Frontal cortex (tissue), 3 donors: ENCODE measurements at regions not wholly inside any gene's neighbourhood (a gene's known extent, or its start where the extent isn't known, plus 50 kb on each side); places are given as distances from the start of the nearest gene placed in this dataset.
"Not testable (repeated sequence)": the region's sequence is repeated elsewhere in the genome, so short reads cannot be mapped to it uniquely, and the experiment has no call there.

ENCODE experiments used
- DNase-seq, 2 donors: peaks; one replicate each; pipeline ENCODE4 v3.0.0; 2012; ENCODE audit warnings: low spot score in 2 of 2
- FAIRE-seq: peaks from 2 replicates; lab custom pipeline; 2012; peaks lifted over from hg19 to GRCh38; lab: Jason Lieb, UNC
- donor health status: control.
- donor health status: control.
- donor health status: control.

DNA sequence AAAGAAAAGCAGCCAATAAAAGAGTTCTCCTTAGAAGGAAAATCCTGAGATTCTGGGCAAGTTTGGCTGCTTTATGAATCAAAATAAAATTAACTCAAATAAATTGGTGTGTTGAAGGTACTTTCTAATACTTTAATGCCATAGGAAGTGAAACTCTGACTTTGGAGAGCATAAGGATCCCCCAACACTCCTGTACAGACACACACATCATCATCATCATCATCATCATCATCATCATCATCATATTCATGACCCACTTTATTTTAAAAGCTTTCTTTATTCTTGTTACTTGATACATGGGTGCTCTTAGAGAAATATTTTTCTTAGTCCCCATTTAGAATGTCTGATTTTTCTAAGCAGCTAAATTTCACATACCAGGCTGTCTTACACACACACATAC is 283.1 kb upstream of the CYRIA start:
- DNase-seq: no peak
- FAIRE-seq: no peak

DNA sequence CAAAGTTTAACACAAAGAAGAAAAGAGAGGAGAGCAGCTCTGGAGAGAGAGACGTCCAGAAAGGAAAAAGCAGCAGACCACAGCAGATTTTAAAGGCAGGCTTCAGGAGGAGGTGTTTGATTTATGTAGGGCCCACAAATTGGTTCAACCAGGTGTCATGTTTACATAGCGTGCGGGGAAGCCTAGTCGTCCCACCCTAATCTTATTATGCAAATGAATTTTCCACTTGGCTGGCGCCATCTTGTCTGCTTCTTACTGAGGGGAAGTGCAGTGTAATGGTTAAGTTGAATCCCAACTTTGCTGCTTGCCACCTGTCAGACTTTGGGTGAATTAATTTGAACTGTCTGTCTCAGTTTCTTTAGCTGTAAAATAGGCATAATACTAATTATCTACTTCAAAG is 282.4 kb upstream of the CYRIA start:
- FAIRE-seq (no peak), DNase-seq (no peak)

DNA sequence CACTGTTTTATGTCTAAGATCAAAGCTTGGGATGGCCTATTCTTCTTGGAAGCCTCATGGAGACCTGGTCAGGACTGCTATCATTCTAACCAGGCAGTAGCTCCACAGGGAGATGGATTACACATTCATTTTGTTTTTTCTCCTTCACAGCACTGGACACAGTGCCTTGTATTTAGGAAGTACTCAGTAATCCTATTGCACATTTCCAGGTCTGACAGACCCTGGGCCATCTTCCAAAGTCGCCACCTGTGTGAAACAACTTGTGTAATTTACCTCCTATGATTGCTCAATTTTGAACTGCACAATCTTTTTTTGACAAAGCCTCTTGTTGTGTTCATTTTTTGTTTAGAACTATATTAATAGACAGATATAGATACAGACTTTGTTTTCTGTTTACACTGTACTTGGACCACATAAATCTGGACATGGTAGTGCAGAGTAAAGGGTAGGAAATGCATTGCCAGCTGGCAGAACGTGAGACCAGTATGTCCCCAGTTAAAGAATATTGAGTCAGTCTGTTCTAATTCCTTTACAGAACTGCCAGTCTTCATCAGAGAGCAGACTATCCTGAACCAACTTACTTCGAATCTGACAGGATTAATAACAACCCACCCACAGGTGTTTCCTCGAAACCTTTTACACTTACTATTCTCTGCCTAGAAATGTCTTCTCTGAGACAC is 277.8 kb upstream of the CYRIA start:
- no peak for FAIRE-seq

GRCh38 chr2:16940214-16940613 is 274.6 kb upstream of the CYRIA start:
- FAIRE-seq (no peak), DNase-seq (no peak)

More for the DNA sequence above, 277.8 kb upstream of the CYRIA start:
- no peak for DNase-seq

DNA sequence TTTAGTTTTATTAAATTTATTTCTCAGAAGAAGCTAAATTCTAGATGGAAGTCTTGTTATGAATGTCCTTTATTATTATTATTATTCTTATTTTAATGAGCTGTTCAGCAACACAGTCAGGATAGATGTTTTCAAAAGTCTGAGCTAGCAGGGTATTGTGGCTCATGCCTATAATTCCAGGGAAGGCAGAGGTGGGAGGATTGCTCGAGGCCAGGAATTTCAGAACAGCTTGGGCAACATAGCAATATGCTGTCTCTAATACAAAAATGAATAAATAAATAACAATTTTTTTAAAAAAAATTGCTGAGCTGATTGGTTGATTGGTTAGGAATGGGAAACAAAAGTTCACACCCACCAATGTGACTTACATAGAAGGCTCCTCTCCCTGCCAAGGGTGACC is 274.1 kb upstream of the CYRIA start:
- DNase-seq (no peak), FAIRE-seq (no peak)

GRCh38 chr2:16933355-16933754 is 267.7 kb upstream of the CYRIA start:
- FAIRE-seq (no peak), DNase-seq (no peak)

DNA sequence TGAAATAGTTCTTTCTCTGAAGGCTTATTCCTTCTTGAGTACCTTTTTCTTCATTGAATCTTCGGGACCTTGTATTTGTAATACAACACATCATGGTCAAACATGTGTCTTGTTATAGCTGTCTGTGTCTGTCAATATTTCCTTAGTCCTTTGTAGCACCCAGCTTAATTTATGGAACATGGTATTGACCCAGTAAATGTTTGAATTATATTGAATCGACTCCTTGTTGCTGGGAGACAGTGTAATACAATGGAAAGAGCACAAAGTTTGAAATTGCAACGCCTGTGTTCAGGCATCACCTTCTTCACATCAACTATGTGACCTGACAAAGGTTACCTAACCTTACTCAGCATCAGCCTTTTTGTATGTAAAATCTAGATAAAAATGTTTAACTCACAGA is 267.2 kb upstream of the CYRIA start:
- DNase-seq: no peak
- FAIRE-seq: no peak

DNA sequence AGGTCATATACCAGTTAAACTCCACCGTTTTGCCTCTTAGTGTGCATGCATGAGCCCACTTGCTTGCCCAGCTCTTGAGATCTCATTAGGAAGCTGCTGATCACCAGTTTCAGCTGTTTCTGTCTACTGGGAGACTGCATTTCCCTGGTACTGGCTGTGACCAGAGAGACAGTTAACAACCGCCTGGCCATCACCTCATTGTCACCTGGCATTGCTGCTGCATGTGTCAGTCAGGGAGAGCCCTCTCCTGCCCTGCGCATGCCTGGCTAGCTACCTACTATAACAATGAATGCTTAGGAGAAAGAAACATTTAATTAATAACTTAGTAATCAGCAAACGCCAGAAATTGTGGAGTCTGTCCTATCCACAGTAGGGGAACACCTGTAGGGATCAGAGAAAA is 265.8 kb upstream of the CYRIA start:
- DNase-seq: no peak
- FAIRE-seq: no peak

DNA sequence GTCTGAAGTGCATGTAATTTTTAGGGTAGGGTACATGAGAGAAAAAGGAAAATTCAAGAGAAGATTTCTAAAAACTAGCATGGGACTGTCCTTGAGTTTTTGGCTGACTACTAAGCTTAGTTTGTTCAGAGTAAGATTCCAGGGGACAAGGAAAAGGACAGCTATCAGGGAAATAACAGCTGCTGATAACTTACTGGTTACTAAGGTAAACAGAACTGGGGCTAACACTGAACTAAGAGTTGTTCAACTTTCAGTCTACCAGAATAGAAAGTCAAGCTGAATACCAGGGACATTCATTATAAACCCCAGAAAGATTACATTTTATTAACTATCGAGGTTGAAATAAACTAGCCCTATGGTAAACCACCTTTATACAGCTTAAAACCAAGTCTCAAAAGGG is 261.8 kb upstream of the CYRIA start:
- no peak for FAIRE-seq

GRCh38 chr2:16925145-16925544 is 259.5 kb upstream of the CYRIA start:
- no peak for FAIRE-seq
- no peak for DNase-seq

More for the DNA sequence above, 261.8 kb upstream of the CYRIA start:
- no peak for DNase-seq

DNA sequence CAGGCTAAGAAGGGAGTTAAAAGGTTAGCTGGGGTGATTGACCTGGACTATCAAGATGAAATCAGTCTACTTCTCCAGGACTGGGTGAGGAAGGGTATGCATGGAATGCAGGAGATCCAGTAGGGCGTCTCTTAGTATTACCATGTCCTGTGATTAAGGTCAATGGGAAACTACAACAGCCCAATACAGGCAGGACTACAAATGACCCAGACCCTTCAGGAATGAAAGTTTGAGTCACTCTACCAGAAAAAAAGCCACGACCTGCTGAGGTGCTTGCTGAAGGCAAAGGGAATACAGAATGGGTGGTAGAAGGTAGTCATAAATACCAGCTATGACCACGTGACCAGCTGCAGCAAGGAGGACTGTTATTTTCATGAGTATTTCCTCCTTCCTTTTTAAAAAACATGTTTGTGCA is 249.7 kb upstream of the CYRIA start:
- FAIRE-seq, DNase-seq: not testable (repeated sequence)

GRCh38 chr2:16911746-16912145 is 246.1 kb upstream of the CYRIA start:
- no peak for FAIRE-seq
- no peak for DNase-seq

GRCh38 chr2:16908656-16909055 is 243.0 kb upstream of the CYRIA start:
- FAIRE-seq: no peak
- no peak for DNase-seq

DNA sequence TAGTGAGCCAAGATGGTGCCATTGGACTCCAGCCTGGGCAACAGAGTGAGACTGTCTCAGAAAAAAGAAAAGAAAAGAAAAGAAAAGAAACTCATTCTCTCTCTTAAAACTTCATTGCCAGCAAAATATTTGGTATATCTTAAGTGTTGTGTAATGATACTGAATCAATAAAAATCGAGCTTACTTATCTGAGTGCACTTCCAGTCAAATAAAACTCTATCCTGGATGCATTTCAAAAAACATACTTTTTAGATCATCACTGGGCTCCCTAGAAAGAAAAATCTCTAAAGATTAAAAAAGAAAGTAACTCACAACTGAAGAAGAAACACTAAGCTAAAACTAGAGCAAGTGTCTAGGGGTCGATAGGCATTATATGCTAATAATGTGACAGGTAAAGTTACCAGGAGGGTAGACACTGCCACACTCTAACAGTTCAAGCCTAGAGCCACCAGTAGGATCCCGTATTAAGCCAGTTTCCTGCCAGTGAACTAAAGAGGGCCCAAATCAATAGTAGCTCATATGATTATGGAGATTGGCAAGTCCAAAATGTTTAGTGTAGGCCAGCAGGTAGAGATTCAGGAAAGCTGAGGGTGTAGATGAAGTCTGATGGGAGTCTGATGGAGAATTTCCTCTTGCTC is 242.1 kb upstream of the CYRIA start:
- no peak for FAIRE-seq
- no peak for DNase-seq

GRCh38 chr2:16905325-16905724 is 239.7 kb upstream of the CYRIA start:
- FAIRE-seq: not testable (repeated sequence)

DNA sequence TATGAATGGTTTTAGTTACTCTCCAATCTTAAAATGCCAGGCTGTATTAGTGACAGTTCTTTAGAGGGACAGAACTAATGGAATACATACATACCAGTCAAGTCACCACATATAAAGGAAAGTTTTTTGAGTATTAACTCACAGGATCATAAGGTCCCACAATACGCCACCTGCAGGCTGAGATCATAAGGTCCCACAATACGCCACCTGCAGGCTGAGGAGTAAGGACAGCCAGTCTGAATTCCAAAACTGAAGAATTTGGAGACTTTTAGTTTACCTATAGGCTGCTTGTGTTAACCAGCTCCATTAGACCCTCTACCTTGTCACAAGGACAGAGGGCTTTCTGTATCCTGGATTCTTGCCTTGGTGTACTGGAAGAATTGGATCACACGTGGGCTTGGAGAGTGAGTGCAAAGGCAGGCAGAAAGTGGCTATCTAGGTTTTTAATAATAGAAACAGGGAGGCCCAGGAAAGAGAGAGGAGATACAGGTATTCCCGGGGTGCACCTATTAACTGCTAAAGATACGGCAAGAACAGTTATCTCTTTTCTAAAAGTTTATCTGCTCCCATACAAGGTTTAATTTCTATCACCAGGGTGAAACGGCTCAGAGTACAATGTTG is 234.9 kb upstream of the CYRIA start:
- DNase-seq (no peak), FAIRE-seq (no peak)

More at GRCh38 chr2:16905325-16905724, 239.7 kb upstream of the CYRIA start:
- DNase-seq: not testable (repeated sequence)

DNA sequence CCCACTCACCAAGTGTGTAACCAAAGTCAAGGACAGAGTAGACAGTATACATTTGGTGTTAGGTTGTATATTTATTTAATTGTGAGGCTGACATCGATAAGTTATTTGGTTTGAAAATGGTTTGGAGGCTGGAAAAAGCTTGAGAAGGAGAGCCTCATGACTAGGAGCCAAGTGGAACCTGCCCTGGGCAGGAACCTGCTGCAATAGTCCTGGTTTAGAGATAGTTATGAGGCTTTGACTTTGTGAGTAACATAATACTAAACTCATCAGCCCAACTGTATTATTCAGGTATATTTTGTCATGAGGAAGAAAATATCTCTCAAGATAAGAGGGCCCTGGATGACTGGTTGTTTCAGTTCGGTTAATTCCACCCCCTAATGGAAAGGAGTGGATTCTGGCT is 234.3 kb upstream of the CYRIA start:
- FAIRE-seq (no peak), DNase-seq (no peak)

- DNase-seq (no peak), FAIRE-seq (no peak)
Observed at GRCh38 chr2:16890081-16890480, 224.4 kb upstream of the CYRIA start.

- FAIRE-seq (no peak), DNase-seq (no peak)
Observed at GRCh38 chr2:16885027-16885426, 219.4 kb upstream of the CYRIA start.

GRCh38 chr2:16882706-16883105 is 217.1 kb upstream of the CYRIA start:
- DNase-seq (no peak), FAIRE-seq (no peak)

DNA sequence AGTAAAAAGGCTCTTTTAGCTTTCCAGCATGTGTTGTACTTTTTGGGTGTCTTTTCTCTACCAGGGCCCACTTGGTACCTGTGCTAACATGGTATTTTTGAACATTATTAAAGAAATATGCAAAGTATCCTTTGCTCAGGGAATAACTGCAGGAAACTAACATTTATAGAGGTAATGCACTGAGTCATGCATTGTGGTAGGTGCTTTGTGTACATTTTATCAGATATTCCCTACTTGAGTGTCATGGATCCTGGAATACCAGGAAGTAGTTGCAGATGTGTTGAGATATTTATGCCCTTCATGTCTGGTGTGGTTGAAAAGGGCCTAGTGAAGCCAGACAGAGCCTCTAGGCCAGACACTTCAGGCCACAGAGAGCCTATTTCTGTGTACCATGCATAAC is 215.5 kb upstream of the CYRIA start:
- FAIRE-seq (no peak), DNase-seq (no peak)
